GM21786 (cell line): ENCODE measurements at regions not wholly inside any gene's neighbourhood (a gene's known extent, or its start where the extent isn't known, plus 50 kb on each side); places are given as distances from the start of the nearest gene placed in this dataset.

Experiments used
- ATAC-seq: cut with Tn5 transposase; IDR thresholded peaks from one replicate; pipeline ENCODE4 v1.9.1; 2021; ENCODE audit not compliant: unreplicated experiment

GRCh38 chr7:35581605-35582210 lies 113.2 kb downstream of the HERPUD2 start:
- ATAC-seq, result no peak

GRCh38 chr7:35576031-35576573 lies 118.8 kb downstream of the HERPUD2 start:
- no peak for ATAC-seq

GRCh38 chr7:35571611-35572240 lies 123.2 kb downstream of the HERPUD2 start:
- no peak for ATAC-seq

- no peak for ATAC-seq
These were observed 124.0 kb downstream of the HERPUD2 start for GRCh38 chr7:35570937-35571336.

GRCh38 chr7:35565927-35566326 lies 129.0 kb downstream of the HERPUD2 start:
- no peak for ATAC-seq

- ATAC-seq, result no peak
These were observed 136.1 kb downstream of the HERPUD2 start for GRCh38 chr7:35558841-35559240.

GRCh38 chr7:35556515-35557471 lies 138.1 kb downstream of the HERPUD2 start:
- no peak for ATAC-seq

- no peak for ATAC-seq
These were observed 139.0 kb downstream of the HERPUD2 start for GRCh38 chr7:35555934-35556333.

- no peak for ATAC-seq
These were observed 139.5 kb downstream of the HERPUD2 start for GRCh38 chr7:35555386-35555785.

- ATAC-seq, result no peak
These were observed 141.4 kb downstream of the HERPUD2 start for GRCh38 chr7:35553519-35553918.

GRCh38 chr7:35552691-35553090 lies 142.2 kb downstream of the HERPUD2 start:
- no peak for ATAC-seq

GRCh38 chr7:35551321-35552081 lies 143.4 kb downstream of the HERPUD2 start:
- ATAC-seq, result no peak

- ATAC-seq, result no peak
These were observed 144.1 kb downstream of the HERPUD2 start for GRCh38 chr7:35550831-35551230.

- no peak for ATAC-seq
These were observed 145.2 kb downstream of the HERPUD2 start for GRCh38 chr7:35549781-35550180.

GRCh38 chr7:35548291-35548690 lies 146.6 kb downstream of the HERPUD2 start:
- no peak for ATAC-seq

GRCh38 chr7:35546691-35547429 lies 148.1 kb downstream of the HERPUD2 start:
- ATAC-seq, result no peak

GRCh38 chr7:35545831-35546230 lies 149.1 kb downstream of the HERPUD2 start:
- ATAC-seq, result no peak

GRCh38 chr7:35544028-35544742 lies 150.8 kb downstream of the HERPUD2 start:
- ATAC-seq, result no peak
